ENCODE measurements at regions not wholly inside any gene's neighbourhood (a gene's known extent, or its start where the extent isn't known, plus 50 kb on each side); places are given as distances from the start of the nearest gene placed in this dataset.
"Not testable (repeated sequence)": the region's sequence is repeated elsewhere in the genome, so short reads cannot be mapped to it uniquely, and the experiment has no call there.

DNA sequence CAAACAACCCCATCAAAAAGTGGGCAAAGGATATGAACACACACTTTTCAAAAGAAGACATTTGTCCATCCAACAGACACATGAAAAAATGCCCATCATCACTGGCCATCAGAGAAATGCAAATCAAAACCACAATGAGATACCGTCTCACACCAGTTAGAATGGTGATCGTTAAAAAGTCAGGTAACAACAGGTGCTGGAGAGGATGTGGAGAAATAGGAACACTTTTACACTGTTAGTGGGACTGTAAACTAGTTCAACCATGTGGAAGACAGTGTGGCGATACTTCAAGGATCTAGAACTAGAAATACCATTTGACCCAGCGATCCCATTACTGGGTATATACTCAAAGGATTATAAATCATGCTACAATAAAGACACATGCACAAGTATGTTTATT, 288.7 kb downstream of the CXCL12 start:
- TF ChIP-seq, protein P1, sequence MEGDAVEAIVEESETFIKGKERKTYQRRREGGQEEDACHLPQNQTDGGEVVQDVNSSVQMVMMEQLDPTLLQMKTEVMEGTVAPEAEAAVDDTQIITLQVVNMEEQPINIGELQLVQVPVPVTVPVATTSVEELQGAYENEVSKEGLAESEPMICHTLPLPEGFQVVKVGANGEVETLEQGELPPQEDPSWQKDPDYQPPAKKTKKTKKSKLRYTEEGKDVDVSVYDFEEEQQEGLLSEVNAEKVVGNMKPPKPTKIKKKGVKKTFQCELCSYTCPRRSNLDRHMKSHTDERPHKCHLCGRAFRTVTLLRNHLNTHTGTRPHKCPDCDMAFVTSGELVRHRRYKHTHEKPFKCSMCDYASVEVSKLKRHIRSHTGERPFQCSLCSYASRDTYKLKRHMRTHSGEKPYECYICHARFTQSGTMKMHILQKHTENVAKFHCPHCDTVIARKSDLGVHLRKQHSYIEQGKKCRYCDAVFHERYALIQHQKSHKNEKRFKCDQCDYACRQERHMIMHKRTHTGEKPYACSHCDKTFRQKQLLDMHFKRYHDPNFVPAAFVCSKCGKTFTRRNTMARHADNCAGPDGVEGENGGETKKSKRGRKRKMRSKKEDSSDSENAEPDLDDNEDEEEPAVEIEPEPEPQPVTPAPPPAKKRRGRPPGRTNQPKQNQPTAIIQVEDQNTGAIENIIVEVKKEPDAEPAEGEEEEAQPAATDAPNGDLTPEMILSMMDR (IDR thresholded peaks at IDR 0.05; ENCODE audit: low read depth, low read length, missing input control): not testable (repeated sequence)
- not testable (repeated sequence) for TF ChIP-seq RXRA (IDR thresholded peaks at IDR 0.05); YY1 (IDR thresholded peaks at IDR 0.05); JUND (IDR thresholded peaks at IDR 0.05); GABPA (IDR thresholded peaks at IDR 0.05 in 1 of 2, conservative IDR thresholded peaks at IDR 0.05 in 1 of 2); SP1 (IDR thresholded peaks at IDR 0.05); RAD21 (IDR thresholded peaks at IDR 0.05); TAF1 (conservative IDR thresholded peaks at IDR 0.05); FOXA2 (IDR thresholded peaks at IDR 0.05); MAX (IDR thresholded peaks at IDR 0.05)
- TF ChIP-seq, protein P2, sequence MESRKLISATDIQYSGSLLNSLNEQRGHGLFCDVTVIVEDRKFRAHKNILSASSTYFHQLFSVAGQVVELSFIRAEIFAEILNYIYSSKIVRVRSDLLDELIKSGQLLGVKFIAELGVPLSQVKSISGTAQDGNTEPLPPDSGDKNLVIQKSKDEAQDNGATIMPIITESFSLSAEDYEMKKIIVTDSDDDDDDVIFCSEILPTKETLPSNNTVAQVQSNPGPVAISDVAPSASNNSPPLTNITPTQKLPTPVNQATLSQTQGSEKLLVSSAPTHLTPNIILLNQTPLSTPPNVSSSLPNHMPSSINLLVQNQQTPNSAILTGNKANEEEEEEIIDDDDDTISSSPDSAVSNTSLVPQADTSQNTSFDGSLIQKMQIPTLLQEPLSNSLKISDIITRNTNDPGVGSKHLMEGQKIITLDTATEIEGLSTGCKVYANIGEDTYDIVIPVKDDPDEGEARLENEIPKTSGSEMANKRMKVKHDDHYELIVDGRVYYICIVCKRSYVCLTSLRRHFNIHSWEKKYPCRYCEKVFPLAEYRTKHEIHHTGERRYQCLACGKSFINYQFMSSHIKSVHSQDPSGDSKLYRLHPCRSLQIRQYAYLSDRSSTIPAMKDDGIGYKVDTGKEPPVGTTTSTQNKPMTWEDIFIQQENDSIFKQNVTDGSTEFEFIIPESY (IDR thresholded peaks at IDR 0.05): not testable (repeated sequence)
- TF ChIP-seq, protein P3, sequence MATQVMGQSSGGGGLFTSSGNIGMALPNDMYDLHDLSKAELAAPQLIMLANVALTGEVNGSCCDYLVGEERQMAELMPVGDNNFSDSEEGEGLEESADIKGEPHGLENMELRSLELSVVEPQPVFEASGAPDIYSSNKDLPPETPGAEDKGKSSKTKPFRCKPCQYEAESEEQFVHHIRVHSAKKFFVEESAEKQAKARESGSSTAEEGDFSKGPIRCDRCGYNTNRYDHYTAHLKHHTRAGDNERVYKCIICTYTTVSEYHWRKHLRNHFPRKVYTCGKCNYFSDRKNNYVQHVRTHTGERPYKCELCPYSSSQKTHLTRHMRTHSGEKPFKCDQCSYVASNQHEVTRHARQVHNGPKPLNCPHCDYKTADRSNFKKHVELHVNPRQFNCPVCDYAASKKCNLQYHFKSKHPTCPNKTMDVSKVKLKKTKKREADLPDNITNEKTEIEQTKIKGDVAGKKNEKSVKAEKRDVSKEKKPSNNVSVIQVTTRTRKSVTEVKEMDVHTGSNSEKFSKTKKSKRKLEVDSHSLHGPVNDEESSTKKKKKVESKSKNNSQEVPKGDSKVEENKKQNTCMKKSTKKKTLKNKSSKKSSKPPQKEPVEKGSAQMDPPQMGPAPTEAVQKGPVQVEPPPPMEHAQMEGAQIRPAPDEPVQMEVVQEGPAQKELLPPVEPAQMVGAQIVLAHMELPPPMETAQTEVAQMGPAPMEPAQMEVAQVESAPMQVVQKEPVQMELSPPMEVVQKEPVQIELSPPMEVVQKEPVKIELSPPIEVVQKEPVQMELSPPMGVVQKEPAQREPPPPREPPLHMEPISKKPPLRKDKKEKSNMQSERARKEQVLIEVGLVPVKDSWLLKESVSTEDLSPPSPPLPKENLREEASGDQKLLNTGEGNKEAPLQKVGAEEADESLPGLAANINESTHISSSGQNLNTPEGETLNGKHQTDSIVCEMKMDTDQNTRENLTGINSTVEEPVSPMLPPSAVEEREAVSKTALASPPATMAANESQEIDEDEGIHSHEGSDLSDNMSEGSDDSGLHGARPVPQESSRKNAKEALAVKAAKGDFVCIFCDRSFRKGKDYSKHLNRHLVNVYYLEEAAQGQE (IDR thresholded peaks at IDR 0.05): not testable (repeated sequence)
- TF ChIP-seq, protein P4, sequence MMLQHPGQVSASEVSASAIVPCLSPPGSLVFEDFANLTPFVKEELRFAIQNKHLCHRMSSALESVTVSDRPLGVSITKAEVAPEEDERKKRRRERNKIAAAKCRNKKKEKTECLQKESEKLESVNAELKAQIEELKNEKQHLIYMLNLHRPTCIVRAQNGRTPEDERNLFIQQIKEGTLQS (IDR thresholded peaks at IDR 0.05): not testable (repeated sequence)

Measured in liver (tissue), 3 donors.